NCI-H128 (cell line): ENCODE measurements at regions not wholly inside any gene's neighbourhood (a gene's known extent, or its start where the extent isn't known, plus 50 kb on each side); places are given as distances from the start of the nearest gene placed in this dataset.

Experiments used
- DNase-seq: peaks from one replicate; lab custom pipeline; 2025; ENCODE audit not compliant: unreplicated experiment; lab: John Stamatoyannopoulos, UW

DNA sequence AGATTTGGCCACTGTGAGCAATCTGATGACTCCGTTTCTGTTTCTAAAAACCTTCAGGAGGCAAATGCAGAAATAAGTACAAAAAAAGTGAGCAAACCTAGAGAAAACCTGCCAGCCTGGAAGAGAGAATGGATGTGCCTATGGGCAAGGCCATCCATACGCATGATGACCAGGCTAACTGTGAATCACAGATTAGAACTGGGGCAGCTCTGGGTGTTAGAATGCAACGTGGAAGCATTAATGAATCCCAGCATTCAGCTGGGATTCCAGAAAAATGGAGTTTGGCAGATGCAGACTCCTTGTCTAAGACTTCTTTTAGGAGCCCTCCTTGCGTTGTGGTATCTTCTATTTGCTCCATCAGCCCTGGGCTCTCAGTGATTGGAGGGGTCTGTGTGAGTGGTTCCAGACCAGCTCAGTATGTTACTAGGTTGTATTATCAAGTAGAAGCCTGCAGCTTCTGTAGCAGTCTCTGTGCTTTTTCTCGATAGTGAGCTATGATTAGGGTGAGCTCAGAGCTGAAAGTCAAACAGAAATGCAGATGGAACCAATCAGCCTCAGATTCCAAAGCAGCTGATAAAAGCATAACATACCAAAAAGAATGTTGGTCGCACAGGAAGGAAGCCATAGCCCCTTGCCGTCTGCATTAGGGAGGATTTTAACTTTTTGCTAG, 154.0 kb downstream of the PSMG1 start:
- no peak for DNase-seq

- no peak for DNase-seq
Measured at GRCh38 chr21:39025198-39025597, 158.1 kb downstream of the PSMG1 start.

GRCh38 chr21:39024538-39024937, 158.7 kb downstream of the PSMG1 start:
- no peak for DNase-seq

- peak; percentile 59 for DNase-seq
Measured at GRCh38 chr21:39022863-39023693, 160.2 kb downstream of the PSMG1 start.

- peak; percentile 51 for DNase-seq
Measured at GRCh38 chr21:39022466-39022862, 160.8 kb downstream of the PSMG1 start.

DNA sequence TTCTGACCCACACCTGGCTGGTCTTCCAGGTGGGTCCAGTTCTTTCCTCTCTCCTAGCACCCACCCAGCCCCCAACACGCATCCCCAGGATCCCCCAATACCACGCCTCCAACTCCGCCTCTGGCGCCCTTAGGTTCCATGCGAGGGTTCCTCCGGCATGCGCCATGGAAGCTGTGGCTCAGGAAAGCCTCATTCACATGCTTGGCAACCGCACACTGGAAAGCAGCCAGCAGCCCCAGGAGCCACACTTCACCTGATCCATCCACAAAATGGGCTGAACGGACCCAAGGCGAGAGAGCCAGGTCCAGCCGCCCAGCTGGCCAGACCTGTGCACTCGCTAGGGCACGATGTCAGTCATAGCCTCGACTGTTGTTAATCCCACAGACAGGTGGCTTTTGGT, 161.2 kb downstream of the PSMG1 start:
- no peak for DNase-seq

DNA sequence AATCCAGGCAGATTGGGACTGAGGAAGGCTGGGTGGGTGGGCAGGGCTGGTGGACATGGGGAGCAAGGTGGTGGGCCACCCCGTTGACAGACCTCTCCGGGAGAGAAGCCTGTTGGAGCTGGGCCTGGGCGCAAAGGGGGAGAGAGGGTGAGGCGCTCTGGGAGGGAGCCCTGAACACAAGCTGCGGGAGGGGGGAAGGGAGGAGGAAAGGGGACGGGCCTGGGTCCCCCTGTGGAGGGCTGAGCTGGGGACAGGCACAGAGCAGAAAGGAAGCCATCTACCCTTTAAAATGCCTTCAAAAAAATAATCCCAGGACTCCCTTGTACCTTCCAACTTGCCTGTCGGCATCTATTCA, 161.8 kb downstream of the PSMG1 start:
- DNase-seq: no peak

- no peak for DNase-seq
Measured at GRCh38 chr21:39020751-39021477, 162.3 kb downstream of the PSMG1 start.

DNA sequence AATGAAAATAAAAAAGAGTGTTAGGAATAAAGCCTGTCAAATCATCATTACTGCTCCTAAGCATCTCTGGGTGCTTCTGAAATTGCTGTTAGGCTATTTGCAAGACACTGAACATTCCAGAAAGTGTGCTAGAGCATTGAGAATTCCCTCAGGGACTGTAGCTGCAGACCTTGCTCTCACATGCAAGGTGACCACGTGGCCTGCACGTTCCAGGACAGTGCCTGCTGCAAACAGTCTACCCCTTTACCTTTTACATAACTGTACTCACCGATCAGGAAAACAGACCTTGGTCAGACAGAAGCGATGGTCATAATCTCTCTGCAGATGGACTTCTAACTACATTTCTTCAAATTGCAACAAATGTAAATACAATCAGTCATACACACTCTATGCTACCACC, 164.5 kb downstream of the PSMG1 start:
- no peak for DNase-seq

DNA sequence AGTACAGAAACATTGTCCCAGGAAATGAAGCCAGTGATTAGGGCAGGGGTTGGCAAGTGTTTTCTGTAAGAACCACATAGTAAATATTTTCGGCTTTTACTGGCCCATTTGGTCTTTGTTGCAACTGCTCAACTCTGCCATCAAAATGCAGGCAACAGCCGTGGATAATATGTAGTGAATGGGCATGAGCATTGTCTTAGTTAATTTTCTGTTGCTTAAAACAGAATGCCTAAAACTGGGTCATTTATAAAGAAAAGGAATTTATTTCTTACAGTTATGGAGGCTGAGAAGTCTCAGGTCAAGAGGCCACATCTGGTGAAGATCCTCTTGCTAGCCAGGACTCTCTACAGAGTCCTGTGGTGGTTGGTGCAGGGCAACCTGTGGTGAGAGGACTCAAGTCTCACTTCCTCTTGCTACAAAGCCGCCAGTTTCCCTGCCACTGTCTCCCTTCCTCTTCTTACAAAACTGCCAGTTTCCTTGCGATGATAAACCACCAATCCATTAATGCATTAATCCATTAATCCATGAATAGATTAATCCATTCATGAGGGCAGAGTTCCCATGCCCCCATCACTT, 166.4 kb downstream of the PSMG1 start:
- no peak for DNase-seq

GRCh38 chr21:39014747-39015146, 168.5 kb downstream of the PSMG1 start:
- DNase-seq: no peak

DNA sequence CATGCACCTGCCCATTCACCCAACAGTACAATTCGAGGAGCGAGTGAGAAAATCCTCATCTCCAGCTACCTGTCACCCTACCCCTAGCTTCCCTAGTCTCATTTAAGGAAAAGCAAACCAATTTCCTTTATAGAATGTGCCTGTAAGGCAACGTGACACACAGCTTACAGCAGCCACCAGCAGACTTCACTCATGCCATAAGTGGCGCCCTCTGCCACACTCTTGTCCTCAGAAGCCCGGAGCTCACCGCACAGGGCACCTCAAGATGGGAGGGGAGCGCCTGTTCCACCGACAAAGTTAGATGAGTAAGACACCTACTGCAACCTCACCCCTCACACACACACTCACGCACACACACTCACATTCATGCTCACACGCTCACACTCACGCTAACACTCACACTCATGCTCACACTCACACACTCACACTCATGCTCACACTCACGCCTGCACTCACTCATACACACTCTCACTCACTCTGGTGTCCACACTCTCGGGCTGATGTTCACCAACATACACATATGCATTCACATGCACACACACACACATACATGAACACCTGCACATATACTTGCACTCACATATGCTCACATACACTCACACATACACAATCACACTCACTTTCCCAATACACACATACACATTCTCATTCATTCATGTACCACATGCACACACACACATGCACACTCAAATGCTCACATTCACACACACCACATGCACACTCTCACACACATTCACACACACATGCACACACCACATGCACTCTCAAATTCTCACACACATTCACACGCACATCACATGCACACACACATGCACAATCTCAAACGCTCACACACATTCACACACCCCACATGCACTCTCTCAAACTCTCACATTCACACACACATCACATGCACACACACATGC, 170.7 kb downstream of the PSMG1 start:
- DNase-seq: no peak

- DNase-seq: no peak
Measured at GRCh38 chr21:39011911-39012310, 171.3 kb downstream of the PSMG1 start.

DNA sequence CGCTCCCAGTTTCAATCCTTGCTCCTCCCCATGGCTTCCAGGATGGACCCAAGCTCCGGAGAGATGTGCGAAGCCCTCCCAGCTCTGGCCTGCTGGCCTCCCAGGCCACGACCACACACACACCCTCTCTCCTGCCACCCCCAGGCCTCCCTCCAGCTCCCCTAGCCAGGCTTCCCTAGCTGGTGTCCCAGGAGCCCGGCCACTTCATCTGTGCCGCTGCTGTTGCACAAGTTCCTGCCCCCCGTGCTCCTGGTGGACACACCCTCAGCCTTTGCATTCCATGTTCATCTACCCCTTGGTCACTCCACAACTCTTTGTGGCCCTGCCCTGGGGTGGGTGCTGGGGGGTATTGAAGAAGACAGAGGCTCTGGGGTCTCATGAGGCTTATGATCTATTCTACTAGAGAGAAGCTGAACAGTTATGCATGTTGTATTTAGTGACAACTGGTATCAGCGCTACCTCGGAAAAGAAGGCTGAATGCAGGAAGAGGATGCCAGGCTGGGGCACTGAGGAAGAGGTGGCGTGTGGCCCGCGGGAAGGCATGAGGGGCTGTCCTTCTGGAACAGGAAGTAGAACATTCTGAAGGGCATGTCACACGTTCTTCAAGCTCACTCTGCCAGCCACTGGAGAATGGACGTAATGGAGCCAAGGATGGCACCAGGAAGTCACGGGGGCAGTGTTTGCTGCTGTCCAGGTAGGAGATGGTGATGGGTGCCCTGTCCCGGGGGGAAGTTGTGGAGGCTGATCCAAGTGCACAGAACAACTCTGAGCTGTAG, 172.4 kb downstream of the PSMG1 start:
- DNase-seq: no peak

DNA sequence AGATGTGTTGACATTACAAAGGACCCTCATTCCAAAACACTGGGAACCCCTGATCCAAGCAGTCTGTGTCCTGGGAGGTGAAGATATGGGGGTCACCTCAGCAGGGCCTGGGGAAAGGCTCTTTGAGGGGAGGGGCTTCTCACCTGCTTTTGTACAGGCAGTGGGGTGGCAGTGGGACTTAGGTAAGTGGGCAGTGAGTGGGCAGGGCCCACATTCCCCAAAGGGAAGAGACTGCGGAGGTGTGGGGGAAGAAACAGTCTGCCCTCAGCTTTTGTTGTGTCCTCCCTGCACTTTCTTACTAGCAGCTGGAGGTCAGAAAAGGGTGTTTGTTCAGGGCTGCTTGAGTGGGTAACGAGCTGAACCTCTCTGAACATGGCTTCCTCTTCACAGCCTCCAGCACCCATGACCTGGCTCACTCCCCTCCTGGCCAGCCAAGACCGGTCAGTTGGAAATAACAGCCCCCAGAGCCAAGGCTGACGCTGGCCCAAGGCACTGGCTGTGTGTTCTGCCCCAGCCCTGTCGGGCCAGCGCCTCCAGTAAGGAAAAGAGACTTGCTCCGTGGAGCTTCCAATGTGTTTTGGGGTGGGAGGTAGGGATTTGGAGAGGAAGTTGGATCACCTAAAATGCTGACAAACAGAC, 173.5 kb downstream of the PSMG1 start:
- DNase-seq: no peak

DNA sequence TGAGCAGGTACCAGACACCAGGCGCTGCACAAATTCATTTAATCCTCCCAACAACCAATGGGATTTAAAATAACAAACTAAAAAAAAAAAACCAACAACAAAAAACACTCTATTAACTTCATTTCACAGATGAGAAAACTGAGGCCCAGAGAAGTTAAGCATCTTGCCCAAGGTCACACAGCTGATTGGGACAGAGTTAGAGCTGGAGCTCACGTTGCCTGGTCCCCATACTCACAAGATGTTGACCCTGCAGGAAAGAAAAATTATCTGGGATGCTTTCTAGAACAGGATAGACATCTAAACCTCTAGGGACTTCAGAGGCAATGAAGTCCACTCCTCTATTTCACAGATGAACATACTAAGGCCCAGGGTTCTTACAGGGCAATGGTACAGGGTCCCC, 175.3 kb downstream of the PSMG1 start:
- no peak for DNase-seq

DNA sequence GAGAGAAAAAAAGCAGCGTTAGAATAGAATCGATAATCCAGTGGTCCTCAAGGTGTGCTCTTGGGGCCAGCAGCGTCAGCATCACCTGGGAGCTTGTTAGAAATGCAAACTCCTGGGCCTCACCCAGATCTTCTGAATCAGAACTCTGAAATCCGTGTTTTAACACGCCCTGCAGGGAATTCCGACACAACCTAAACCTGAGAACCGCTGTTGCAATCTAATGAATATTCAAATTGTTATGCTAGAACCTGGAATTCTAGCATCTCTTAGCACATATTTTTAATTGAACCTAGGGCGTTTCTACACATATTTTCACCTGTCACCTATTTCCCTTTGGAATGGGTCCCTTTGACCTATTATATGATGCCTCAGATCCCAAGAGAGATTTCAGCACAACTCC, 175.7 kb downstream of the PSMG1 start:
- DNase-seq: no peak

GRCh38 chr21:39006571-39007311, 176.5 kb downstream of the PSMG1 start:
- DNase-seq: no peak

DNA sequence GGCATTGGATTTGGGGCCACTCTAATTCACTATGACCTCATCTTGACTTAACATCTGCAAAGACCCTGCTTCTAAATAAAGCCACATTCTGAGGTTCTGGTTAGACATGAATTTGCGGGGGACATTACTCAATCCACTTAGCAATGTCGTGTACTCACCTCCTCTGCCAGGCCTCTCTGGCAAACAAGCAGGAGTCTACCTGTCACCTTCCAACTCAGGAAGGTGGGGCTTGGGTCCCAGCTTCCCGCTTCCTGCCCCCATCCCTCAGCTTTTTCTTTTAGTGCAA, 177.8 kb downstream of the PSMG1 start:
- no peak for DNase-seq
